HG02938 (cell line): ENCODE measurements at regions not wholly inside any gene's neighbourhood (a gene's known extent, or its start where the extent isn't known, plus 50 kb on each side); places are given as distances from the start of the nearest gene placed in this dataset.

Experiments used
- ATAC-seq: cut with Tn5 transposase; IDR thresholded peaks from one replicate; pipeline ENCODE4 v1.9.1; 2021; ENCODE audit warnings: mild to moderate bottlenecking, moderate library complexity; ENCODE audit not compliant: unreplicated experiment

- ATAC-seq = no peak
These were observed 567.5 kb downstream of the SLC4A3 start for GRCh38 chr2:220194630-220195584.

- no peak for ATAC-seq
These were observed 571.5 kb downstream of the SLC4A3 start for GRCh38 chr2:220198896-220199295.

GRCh38 chr2:220202066-220202465 is 574.6 kb downstream of the SLC4A3 start:
- ATAC-seq = no peak

GRCh38 chr2:220209093-220209492 is 581.7 kb downstream of the SLC4A3 start:
- ATAC-seq = no peak

GRCh38 chr2:220209751-220210150 is 582.3 kb downstream of the SLC4A3 start:
- ATAC-seq = no peak

GRCh38 chr2:220212296-220213080 is 585.1 kb downstream of the SLC4A3 start:
- no peak for ATAC-seq

GRCh38 chr2:220215785-220216184 is 588.4 kb downstream of the SLC4A3 start:
- ATAC-seq = no peak

- no peak for ATAC-seq
These were observed 591.9 kb downstream of the SLC4A3 start for GRCh38 chr2:220219371-220219770.

GRCh38 chr2:220220009-220220408 is 592.6 kb downstream of the SLC4A3 start:
- no peak for ATAC-seq

GRCh38 chr2:220221992-220222391 is 594.6 kb downstream of the SLC4A3 start:
- no peak for ATAC-seq

- ATAC-seq = no peak
These were observed 597.5 kb downstream of the SLC4A3 start for GRCh38 chr2:220224691-220225543.

GRCh38 chr2:220226076-220226475 is 598.6 kb downstream of the SLC4A3 start:
- no peak for ATAC-seq

- no peak for ATAC-seq
These were observed 599.1 kb downstream of the SLC4A3 start for GRCh38 chr2:220226546-220226945.

- no peak for ATAC-seq
These were observed 600.0 kb downstream of the SLC4A3 start for GRCh38 chr2:220227266-220227920.

GRCh38 chr2:220228310-220229006 is 601.0 kb downstream of the SLC4A3 start:
- no peak for ATAC-seq

GRCh38 chr2:220240641-220241040 is 613.2 kb downstream of the SLC4A3 start:
- ATAC-seq = no peak

- ATAC-seq = no peak
These were observed 614.0 kb downstream of the SLC4A3 start for GRCh38 chr2:220241423-220241822.

GRCh38 chr2:220243571-220243970 is 616.1 kb downstream of the SLC4A3 start:
- no peak for ATAC-seq

- no peak for ATAC-seq
These were observed 619.0 kb downstream of the SLC4A3 start for GRCh38 chr2:220246386-220246785.
